GM19025 (cell line): ENCODE measurements at regions not wholly inside any gene's neighbourhood (a gene's known extent, or its start where the extent isn't known, plus 50 kb on each side); places are given as distances from the start of the nearest gene placed in this dataset.
A peak's percentile ranks its signal among the peaks of the same experiment; 100 is the strongest.
"Not testable (repeated sequence)": the region's sequence is repeated elsewhere in the genome, so short reads cannot be mapped to it uniquely, and the experiment has no call there.

ENCODE experiments used
- ATAC-seq: cut with Tn5 transposase; IDR thresholded peaks from one replicate; pipeline ENCODE4 v1.9.1; 2021; ENCODE audit warnings: mild to moderate bottlenecking, low read depth, moderate library complexity; ENCODE audit not compliant: unreplicated experiment

GRCh38 chr17:64786337-64786736 lies 124.2 kb upstream of the SMURF2 start:
- no peak for ATAC-seq

GRCh38 chr17:64785011-64785421 lies 122.9 kb upstream of the SMURF2 start:
- no peak for ATAC-seq

GRCh38 chr17:64784353-64785010 lies 122.4 kb upstream of the SMURF2 start:
- ATAC-seq, result no peak

GRCh38 chr17:64783556-64784352 lies 121.6 kb upstream of the SMURF2 start:
- ATAC-seq, result no peak

GRCh38 chr17:64783031-64783461 lies 120.9 kb upstream of the SMURF2 start:
- ATAC-seq, result no peak

- no peak for ATAC-seq
Observed at GRCh38 chr17:64781810-64782555, 119.9 kb upstream of the SMURF2 start.

GRCh38 chr17:64781014-64781756 lies 119.1 kb upstream of the SMURF2 start:
- ATAC-seq, result no peak

GRCh38 chr17:64780096-64781013 lies 118.2 kb upstream of the SMURF2 start:
- ATAC-seq, result no peak

- no peak for ATAC-seq
Observed at GRCh38 chr17:64779376-64780095, 117.4 kb upstream of the SMURF2 start.

GRCh38 chr17:64779098-64779375 lies 116.9 kb upstream of the SMURF2 start:
- not testable (repeated sequence) for ATAC-seq

- no peak for ATAC-seq
Observed at GRCh38 chr17:64778240-64779097, 116.4 kb upstream of the SMURF2 start.

GRCh38 chr17:64777415-64778239 lies 115.5 kb upstream of the SMURF2 start:
- ATAC-seq, result no peak

- ATAC-seq, result peak; percentile 45
Observed at GRCh38 chr17:64776720-64777414, 114.8 kb upstream of the SMURF2 start.

GRCh38 chr17:64775701-64776570 lies 113.8 kb upstream of the SMURF2 start:
- no peak for ATAC-seq

GRCh38 chr17:64774888-64775540 lies 112.9 kb upstream of the SMURF2 start:
- no peak for ATAC-seq
